GM12891 (cell line): ENCODE measurements at regions not wholly inside any gene's neighbourhood (a gene's known extent, or its start where the extent isn't known, plus 50 kb on each side); places are given as distances from the start of the nearest gene placed in this dataset.

Source experiments
- PAX5 ChIP-seq: IDR thresholded peaks from 2 replicates; pipeline ENCODE4 v1.6.1; 2011; ENCODE audit warnings: low read length, moderate library complexity, mild to moderate bottlenecking; ENCODE audit not compliant: insufficient read depth, severe bottlenecking
- POLR2A ChIP-seq: IDR thresholded peaks from 2 replicates; pipeline ENCODE4 v1.6.1; 2011; ENCODE audit warnings: low read depth, low read length, control low read depth
- POLR2AphosphoS5 ChIP-seq: IDR thresholded peaks from 2 replicates; pipeline ENCODE4 v1.6.1; 2011; ENCODE audit warnings: low read depth, low read length, control low read depth
- POU2F2 ChIP-seq: IDR thresholded peaks from 2 replicates; pipeline ENCODE4 v1.6.1; 2011; ENCODE audit warnings: low read depth, mild to moderate bottlenecking, control low read depth, low read length, moderate library complexity
- TAF1 ChIP-seq: IDR thresholded peaks from 2 replicates; pipeline ENCODE4 v1.6.1; 2011; ENCODE audit warnings: low read depth, low read length, control low read depth

DNA sequence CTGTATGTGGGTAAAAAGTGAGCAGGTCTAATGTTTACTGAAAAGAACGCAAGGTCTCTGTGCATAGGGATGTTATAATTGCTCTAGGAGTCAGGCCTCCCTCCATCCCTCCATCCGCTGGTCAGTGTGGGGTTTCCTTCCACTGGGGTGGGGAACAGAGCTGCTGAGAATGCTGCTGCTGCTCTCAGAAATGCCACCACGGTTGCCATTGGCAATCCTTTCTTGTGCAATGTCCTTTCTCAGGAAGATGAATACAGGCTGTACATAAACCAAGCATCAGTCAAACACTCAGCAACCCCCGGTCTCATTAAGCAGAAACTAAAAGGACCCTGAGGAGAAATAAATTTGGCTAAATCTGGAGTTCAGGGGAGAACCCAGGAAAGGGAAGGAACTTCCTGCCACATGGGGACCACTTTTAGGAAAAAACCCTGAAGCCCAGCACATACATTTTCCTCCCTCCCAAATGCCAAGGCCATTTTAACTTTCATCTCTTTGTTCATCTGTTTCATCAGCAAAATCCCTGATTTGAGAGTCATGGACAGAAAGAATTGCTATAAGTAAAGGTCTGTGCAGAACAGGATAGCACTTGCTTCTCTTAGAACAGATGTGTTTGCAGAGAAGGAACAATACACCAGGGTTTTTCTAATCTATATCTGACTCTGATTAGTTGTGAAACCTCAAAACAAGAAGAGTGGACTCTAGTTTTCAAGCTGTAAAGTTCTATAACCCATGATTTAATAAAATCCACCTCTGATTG, 70.4 kb upstream of the SLC1A3 start:
- TF ChIP-seq POLR2A (no peak), TAF1 (no peak), POLR2AphosphoS5 (no peak), PAX5 (no peak), POU2F2 (no peak)
